ENCODE measurements at regions not wholly inside any gene's neighbourhood (a gene's known extent, or its start where the extent isn't known, plus 50 kb on each side); places are given as distances from the start of the nearest gene placed in this dataset.

DNA sequence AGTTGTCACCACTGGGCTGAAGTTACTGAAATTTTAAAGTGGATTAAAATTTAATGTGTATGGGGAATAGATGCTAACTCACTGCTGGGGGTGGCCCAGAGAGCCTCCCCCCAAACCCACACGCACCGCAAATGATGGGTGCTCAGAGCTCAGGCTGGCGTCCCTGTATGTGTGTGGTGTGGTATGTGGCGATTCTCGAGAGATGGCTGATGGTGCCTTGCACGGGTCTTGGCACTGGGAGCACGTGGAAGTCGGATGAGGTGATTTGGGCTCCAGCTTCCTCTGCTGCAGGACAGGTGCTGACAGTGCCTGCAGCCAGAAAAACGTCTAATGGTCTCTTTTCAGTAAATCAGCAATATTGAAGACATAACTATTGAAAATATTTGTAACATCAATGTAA is 1473.3 kb downstream of the TBC1D22A start:
- Histone ChIP-seq H3K9me3 (no peaks in the 10 kb centered on the region), H3K4me3 (no peak overlapping the region), H3K27ac (no peak overlapping the region), H3K27me3 (no peaks in the 10 kb centered on the region), H3K4me1 (ENCODE audit: insufficient read depth) (no peaks in the 10 kb centered on the region), H3K36me3 (no peaks in the 10 kb centered on the region)
- intact Hi-C loops (cut with DNase I), result no loop called here
- DNase-seq, result no peak
- no peak for TF ChIP-seq EP300 (IDR thresholded peaks at IDR 0.05)
- no peak for TF ChIP-seq CTCF (IDR thresholded peaks at IDR 0.05)
- TF ChIP-seq POLR2A (IDR thresholded peaks at IDR 0.05), result no peak
- WGBS, 3 donors, result 73 to 85% (median 79%) methylated on average over 9 of the region's 9 CpGs

GRCh38 chr22:48234011-48234410 is 1471.6 kb downstream of the TBC1D22A start:
- Histone ChIP-seq H3K27ac (no peak overlapping the region), H3K4me3 (no peak overlapping the region), H3K9me3 (no peaks in the 10 kb centered on the region), H3K36me3 (no peaks in the 10 kb centered on the region), H3K4me1 (ENCODE audit: insufficient read depth) (no peaks in the 10 kb centered on the region), H3K27me3 (no peaks in the 10 kb centered on the region)
- TF ChIP-seq EP300 (IDR thresholded peaks at IDR 0.05) (no peak), CTCF (IDR thresholded peaks at IDR 0.05) (no peak)
- WGBS, 3 donors, result 87 to 91% (median 88%) methylated on average over 8 of the region's 8 CpGs
- DNase-seq, result no peak
- intact Hi-C loops (cut with DNase I), result no loop called here

GRCh38 chr22:48233586-48233985 is 1471.1 kb downstream of the TBC1D22A start:
- H3K36me3 ChIP-seq, result no peaks in the 10 kb centered on the region

GRCh38 chr22:48228468-48228867 is 1466.0 kb downstream of the TBC1D22A start:
- TF ChIP-seq POLR2A (IDR thresholded peaks at IDR 0.05), result no peak
- no peak for TF ChIP-seq CTCF (IDR thresholded peaks at IDR 0.05)
- no peak for TF ChIP-seq EP300 (IDR thresholded peaks at IDR 0.05)

More at GRCh38 chr22:48233586-48233985, 1471.1 kb downstream of the TBC1D22A start:
- WGBS, 3 donors, result 93 to 96% (median 93%) methylated on average over 1 of the region's 1 CpG
- Histone ChIP-seq H3K4me1 (ENCODE audit: insufficient read depth) (no peaks in the 10 kb centered on the region), H3K9me3 (no peaks in the 10 kb centered on the region), H3K27ac (no peak overlapping the region), H3K4me3 (no peak overlapping the region), H3K27me3 (no peaks in the 10 kb centered on the region)
- intact Hi-C loops (cut with DNase I), result no loop called here
- TF ChIP-seq POLR2A (IDR thresholded peaks at IDR 0.05), result no peak
- TF ChIP-seq EP300 (IDR thresholded peaks at IDR 0.05), result no peak
- TF ChIP-seq CTCF (IDR thresholded peaks at IDR 0.05), result no peak
- no peak for DNase-seq

More at GRCh38 chr22:48228468-48228867, 1466.0 kb downstream of the TBC1D22A start:
- no peaks in the 10 kb centered on the region for H3K4me1 ChIP-seq (ENCODE audit: insufficient read depth)
- DNase-seq, result no peak
- intact Hi-C loops (cut with DNase I), result no loop called here
- WGBS, 3 donors, result 90 to 97% (median 92%) methylated on average over 5 of the region's 5 CpGs
- no peaks in the 10 kb centered on the region for H3K27me3 ChIP-seq
- H3K9me3 ChIP-seq, result no peaks in the 10 kb centered on the region
- H3K4me3 ChIP-seq, result no peak overlapping the region
- H3K36me3 ChIP-seq, result no peaks in the 10 kb centered on the region
- H3K27ac ChIP-seq, result no peak overlapping the region
